ENCODE measurements at regions not wholly inside any gene's neighbourhood (a gene's known extent, or its start where the extent isn't known, plus 50 kb on each side); places are given as distances from the start of the nearest gene placed in this dataset.

DNA sequence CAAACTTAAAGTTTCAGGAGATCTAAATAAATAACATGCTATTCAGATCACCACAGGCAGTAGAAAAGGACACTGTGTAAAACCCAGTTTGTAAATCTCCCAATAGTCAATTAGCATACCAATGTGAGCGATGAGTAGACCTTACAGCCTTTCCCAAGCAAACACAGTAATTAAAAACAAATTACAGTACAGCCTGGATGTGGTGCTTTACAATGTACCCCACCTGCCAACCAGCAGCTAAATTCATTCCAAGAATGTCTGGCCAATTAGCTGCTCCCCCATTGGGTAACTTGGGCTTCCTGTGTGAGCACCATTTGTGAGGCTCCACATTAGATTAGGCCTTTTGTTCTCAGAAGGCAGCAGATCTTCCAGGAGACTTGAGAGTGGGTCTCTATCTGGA is 635.0 kb downstream of the TBL1XR1 start:
- no peak for TF ChIP-seq IRF3 (IDR thresholded peaks at IDR 0.05; ENCODE audit: low read depth, low read length)
- Histone ChIP-seq H3K27me3 (ENCODE audit: insufficient read depth) (no peaks in the 10 kb centered on the region), H3K9me2 (no peaks in the 10 kb centered on the region), H3K9ac (no peak overlapping the region), H3F3A (replicated peaks; ENCODE audit: insufficient read depth) (no peaks in the 10 kb centered on the region), H3K9me3 (no peaks in the 10 kb centered on the region), H3K4me2 (no peak overlapping the region), H3K4me3 (ENCODE audit: low read depth in 2 of 2, low read length in 1 of 2) (no peak overlapping the region), H3K4me1 (ENCODE audit: control insufficient read depth in 1 of 2, insufficient read depth in 2 of 2, low read depth in 1 of 2, low read length in 1 of 2) (no peaks in the 10 kb centered on the region), H3K79me2 (ENCODE audit: insufficient read depth) (no peaks in the 10 kb centered on the region), H3K27ac (ENCODE audit: low read depth in 2 of 2, low read length in 1 of 2) (no peak overlapping the region), H2AFZ (ENCODE audit: low read depth) (no peak overlapping the region), H4K20me1 (ENCODE audit: insufficient read depth) (no peaks in the 10 kb centered on the region), H3K36me3 (replicated peaks in 1 of 2; ENCODE audit: control insufficient read depth in 1 of 2, insufficient read depth in 2 of 2, low read length in 1 of 2) (no peaks in the 10 kb centered on the region)
- WGBS (ENCODE audit: low lambda C conversion rate) = 29% methylated on average over 1 of the region's 1 CpG
- ChIA-PET POLR2A (no interaction called here), CTCF (no interaction called here)
- DNase-seq = no peak

DNA sequence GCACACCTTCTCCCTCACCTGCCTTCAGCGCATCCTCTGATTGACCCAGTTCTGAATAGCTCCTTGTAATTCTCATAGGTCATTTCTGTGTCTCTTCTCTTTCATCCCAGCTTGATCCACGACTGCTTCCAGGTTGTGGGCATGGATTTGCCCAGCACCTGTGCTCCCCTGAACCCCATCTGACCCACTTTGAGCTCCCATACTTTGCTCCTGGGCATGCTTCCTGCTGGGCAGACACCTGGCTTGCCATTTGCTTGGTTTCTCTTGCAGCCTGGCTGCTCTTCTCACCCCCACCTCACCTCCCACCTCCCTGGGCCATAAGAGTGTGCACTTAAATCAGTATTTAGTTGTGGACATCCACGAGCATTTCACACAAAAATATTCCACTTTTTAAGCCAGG is 635.5 kb downstream of the TBL1XR1 start:
- no peaks in the 10 kb centered on the region for H3F3A ChIP-seq (replicated peaks; ENCODE audit: insufficient read depth)
- H3K9me2 ChIP-seq = no peaks in the 10 kb centered on the region
- H3K9me3 ChIP-seq = no peaks in the 10 kb centered on the region
- no peaks in the 10 kb centered on the region for H3K4me1 ChIP-seq (ENCODE audit: control insufficient read depth in 1 of 2, insufficient read depth in 2 of 2, low read depth in 1 of 2, low read length in 1 of 2)
- H2AFZ ChIP-seq (ENCODE audit: low read depth) = no peak overlapping the region
- no peaks in the 10 kb centered on the region for H3K36me3 ChIP-seq (replicated peaks in 1 of 2; ENCODE audit: control insufficient read depth in 1 of 2, insufficient read depth in 2 of 2, low read length in 1 of 2)
- H3K4me3 ChIP-seq (ENCODE audit: low read depth in 2 of 2, low read length in 1 of 2) = no peak overlapping the region
- no peaks in the 10 kb centered on the region for H3K27me3 ChIP-seq (ENCODE audit: insufficient read depth)
- H3K27ac ChIP-seq (ENCODE audit: low read depth in 2 of 2, low read length in 1 of 2) = no peak overlapping the region
- 36% methylated on average over 3 of the region's 3 CpGs for WGBS (ENCODE audit: low lambda C conversion rate)
- no peak for DNase-seq
- ChIA-PET POLR2A (no interaction called here), CTCF (no interaction called here)
- no peak overlapping the region for H3K9ac ChIP-seq
- no peaks in the 10 kb centered on the region for H4K20me1 ChIP-seq (ENCODE audit: insufficient read depth)
- TF ChIP-seq NFIC (IDR thresholded peaks at IDR 0.05; ENCODE audit: borderline replicate concordance) = no peak
- TF ChIP-seq JUND (IDR thresholded peaks at IDR 0.05) = no peak
- no peak for TF ChIP-seq IRF3 (IDR thresholded peaks at IDR 0.05; ENCODE audit: low read depth, low read length)
- no peaks in the 10 kb centered on the region for H3K79me2 ChIP-seq (ENCODE audit: insufficient read depth)
- no peak overlapping the region for H3K4me2 ChIP-seq

DNA sequence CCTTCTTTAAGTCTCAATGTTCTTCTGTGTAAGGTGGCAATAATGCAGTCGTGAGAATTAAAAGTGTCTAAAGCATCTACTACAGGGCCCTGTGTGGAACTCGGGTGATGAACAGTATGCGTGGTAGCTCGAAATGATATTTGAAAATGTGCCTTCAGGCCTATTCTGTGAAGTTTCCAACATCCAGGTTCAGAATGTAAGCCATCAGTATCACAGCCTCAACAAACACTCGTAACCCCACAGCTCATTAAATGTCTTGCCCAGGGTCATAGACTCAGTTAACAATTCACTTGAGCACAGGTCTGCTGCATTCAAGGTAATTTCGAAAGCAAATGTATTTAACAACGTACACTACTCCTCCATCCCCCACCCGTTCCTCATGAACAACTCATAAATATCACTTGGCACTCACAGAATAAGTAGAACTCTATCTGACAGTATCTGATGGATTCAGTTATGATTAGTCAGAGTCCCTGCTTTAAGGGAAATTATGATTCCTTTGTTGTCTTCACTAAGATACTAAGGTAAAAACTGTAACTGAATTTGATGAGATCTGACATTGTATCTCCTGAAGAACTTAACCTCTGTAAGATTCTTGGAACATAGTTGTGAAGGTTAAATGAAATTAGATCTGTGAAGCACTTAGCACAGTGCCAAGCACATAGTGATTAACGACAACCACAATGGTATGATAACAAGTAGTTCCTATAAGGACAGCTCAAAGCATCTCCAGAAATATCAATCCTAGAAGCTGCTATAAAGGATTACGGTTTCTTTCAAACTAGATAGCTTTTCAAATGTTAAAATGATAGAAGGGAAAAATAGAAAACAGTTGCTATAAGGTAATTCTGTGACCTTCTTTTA is 642.3 kb downstream of the TBL1XR1 start:
- CTCF ChIA-PET = no interaction called here
- H3K36me3 ChIP-seq (replicated peaks in 1 of 2; ENCODE audit: control insufficient read depth in 1 of 2, insufficient read depth in 2 of 2, low read length in 1 of 2) = no peaks in the 10 kb centered on the region
- no peaks in the 10 kb centered on the region for H3F3A ChIP-seq (replicated peaks; ENCODE audit: insufficient read depth)
- no peaks in the 10 kb centered on the region for H3K79me2 ChIP-seq (ENCODE audit: insufficient read depth)
- no peak overlapping the region for H3K9ac ChIP-seq
- H3K27me3 ChIP-seq (ENCODE audit: insufficient read depth) = no peaks in the 10 kb centered on the region
- H3K4me2 ChIP-seq = no peak overlapping the region
- POLR2A ChIA-PET = no interaction called here
- no peak overlapping the region for H3K27ac ChIP-seq (ENCODE audit: low read depth in 2 of 2, low read length in 1 of 2)
- WGBS (ENCODE audit: low lambda C conversion rate) = 36% methylated on average over 10 of the region's 10 CpGs
- H3K4me1 ChIP-seq (ENCODE audit: control insufficient read depth in 1 of 2, insufficient read depth in 2 of 2, low read depth in 1 of 2, low read length in 1 of 2) = no peaks in the 10 kb centered on the region
- no peak overlapping the region for H2AFZ ChIP-seq (ENCODE audit: low read depth)
- no peak for TF ChIP-seq TAF1 (IDR thresholded peaks at IDR 0.05; ENCODE audit: borderline replicate concordance, low read depth, low read length)
- DNase-seq = no peak
- no peaks in the 10 kb centered on the region for H3K9me3 ChIP-seq
- no peak overlapping the region for H3K4me3 ChIP-seq (ENCODE audit: low read depth in 2 of 2, low read length in 1 of 2)
- no peaks in the 10 kb centered on the region for H4K20me1 ChIP-seq (ENCODE audit: insufficient read depth)
- no peaks in the 10 kb centered on the region for H3K9me2 ChIP-seq

Data from SK-N-SH (cell line).